ENCODE measurements at regions not wholly inside any gene's neighbourhood (a gene's known extent, or its start where the extent isn't known, plus 50 kb on each side); places are given as distances from the start of the nearest gene placed in this dataset.

GRCh38 chr13:54592201-54592600 is 1563.6 kb downstream of the OLFM4 start:
- Histone ChIP-seq H3K9me3 (ENCODE audit: control insufficient read depth, insufficient read depth, low read depth, low read length) (no peaks in the 10 kb centered on the region), H3K27ac (ENCODE audit: extremely low read depth, low read depth, low read length) (no peak overlapping the region), H3K4me1 (ENCODE audit: control insufficient read depth, insufficient read depth, low read length) (no peaks in the 10 kb centered on the region), H3K4me3 (ENCODE audit: low read depth, low read length) (no peak overlapping the region), H3K36me3 (ENCODE audit: control insufficient read depth in 2 of 2, insufficient read depth in 1 of 2, low read length in 2 of 2) (no peaks in the 10 kb centered on the region)
- no peak for TF ChIP-seq SP3 (tag by site-specific recombination; IDR thresholded peaks at IDR 0.05)
- TF ChIP-seq ZNF488 (tag by site-specific recombination; IDR thresholded peaks at IDR 0.05): no peak
- TF ChIP-seq ZBTB11 (tag by site-specific recombination; conservative IDR thresholded peaks at IDR 0.05; ENCODE audit: low read depth): no peak
- TF ChIP-seq ZNF37A (tag by site-specific recombination; IDR thresholded peaks at IDR 0.05): no peak
- no peak for TF ChIP-seq ZFP3 (tag by site-specific recombination; IDR thresholded peaks at IDR 0.05; ENCODE audit: low read depth)
- no peak for TF ChIP-seq ZNF133 (tag by site-specific recombination; IDR thresholded peaks at IDR 0.05)
- ChIA-PET POLR2A (no interaction called here), CTCF (no interaction called here)

- ChIA-PET POLR2A (no interaction called here), CTCF (no interaction called here)
- no peaks in the 10 kb centered on the region for H3K4me1 ChIP-seq (ENCODE audit: control insufficient read depth, insufficient read depth, low read length)
- no peak overlapping the region for H3K4me3 ChIP-seq (ENCODE audit: low read depth, low read length)
- no peak overlapping the region for H3K27ac ChIP-seq (ENCODE audit: extremely low read depth, low read depth, low read length)
- TF ChIP-seq ZNF24 (tag by site-specific recombination; IDR thresholded peaks at IDR 0.05): no peak
- TF ChIP-seq KLF10 (tag by site-specific recombination; IDR thresholded peaks at IDR 0.05): no peak
- TF ChIP-seq EGR2 (tag by site-specific recombination; IDR thresholded peaks at IDR 0.05; ENCODE audit: low read depth): no peak
- no peak for TF ChIP-seq ZNF521 (tag by site-specific recombination; IDR thresholded peaks at IDR 0.05)
- TF ChIP-seq ZNF112 (tag by site-specific recombination; IDR thresholded peaks at IDR 0.05): no peak
- TF ChIP-seq ZBTB17 (tag by site-specific recombination; IDR thresholded peaks at IDR 0.05): no peak
- H3K9me3 ChIP-seq (ENCODE audit: control insufficient read depth, insufficient read depth, low read depth, low read length): no peaks in the 10 kb centered on the region
- H3K36me3 ChIP-seq (ENCODE audit: control insufficient read depth in 2 of 2, insufficient read depth in 1 of 2, low read length in 2 of 2): no peaks in the 10 kb centered on the region
These were observed 1564.9 kb downstream of the OLFM4 start for GRCh38 chr13:54593504-54593903.

- H3K36me3 ChIP-seq (ENCODE audit: control insufficient read depth in 2 of 2, insufficient read depth in 1 of 2, low read length in 2 of 2): no peaks in the 10 kb centered on the region
- no peaks in the 10 kb centered on the region for H3K4me1 ChIP-seq (ENCODE audit: control insufficient read depth, insufficient read depth, low read length)
- H3K9me3 ChIP-seq (ENCODE audit: control insufficient read depth, insufficient read depth, low read depth, low read length): no peaks in the 10 kb centered on the region
- ChIA-PET POLR2A (no interaction called here), CTCF (interaction anchor here (0.6 kb wide), 1 partner anchor 403 kb away, joined by 3 read pairs; no protein-coding TSS in a partner anchor)
- H3K27ac ChIP-seq (ENCODE audit: extremely low read depth, low read depth, low read length): no peak overlapping the region
- no peak overlapping the region for H3K4me3 ChIP-seq (ENCODE audit: low read depth, low read length)
- TF ChIP-seq ZSCAN5A (tag by site-specific recombination; IDR thresholded peaks at IDR 0.05) (no peak), ZBTB49 (tag by site-specific recombination; IDR thresholded peaks at IDR 0.05; ENCODE audit: low read depth) (no peak), ZNF830 (tag by site-specific recombination; IDR thresholded peaks at IDR 0.05; ENCODE audit: low read depth) (no peak), CTCF (tag by site-specific recombination; IDR thresholded peaks at IDR 0.05) (no peak), KLF1 (tag by site-specific recombination; IDR thresholded peaks at IDR 0.05) (no peak), ZNF221 (tag by site-specific recombination; IDR thresholded peaks at IDR 0.05; ENCODE audit: borderline replicate concordance) (no peak), ZBTB44 (tag by site-specific recombination; IDR thresholded peaks at IDR 0.05) (no peak), GLIS1 (tag by site-specific recombination; IDR thresholded peaks at IDR 0.05) (no peak), ZNF473 (tag by site-specific recombination; IDR thresholded peaks at IDR 0.05) (no peak)
These were observed 1569.0 kb downstream of the OLFM4 start for GRCh38 chr13:54597540-54598088.
